Inflammatory macrophage treated with lipopolysaccharide for 4 hours (primary cell): ENCODE measurements at regions not wholly inside any gene's neighbourhood (a gene's known extent, or its start where the extent isn't known, plus 50 kb on each side); places are given as distances from the start of the nearest gene placed in this dataset.
A peak's percentile ranks its signal among the peaks of the same experiment; 100 is the strongest.

Source experiments
- DNase-seq: peaks from one replicate; pipeline ENCODE4 v3.0.0-alpha.2; 2020

GRCh38 chr7:26029911-26030310 lies 122.1 kb upstream of the NFE2L3 start:
- DNase-seq, result no peak

- peak; percentile 68 for DNase-seq
Measured at GRCh38 chr7:26034391-26034790, 117.6 kb upstream of the NFE2L3 start.

GRCh38 chr7:26035552-26035951 lies 116.4 kb upstream of the NFE2L3 start:
- DNase-seq, result no peak

GRCh38 chr7:26036092-26036491 lies 115.9 kb upstream of the NFE2L3 start:
- DNase-seq, result no peak

GRCh38 chr7:26038201-26038990 lies 113.6 kb upstream of the NFE2L3 start:
- DNase-seq, result no peak

- no peak for DNase-seq
Measured at GRCh38 chr7:26040085-26040484, 111.9 kb upstream of the NFE2L3 start.

- no peak for DNase-seq
Measured at GRCh38 chr7:26042237-26042636, 109.8 kb upstream of the NFE2L3 start.

GRCh38 chr7:26043801-26044200 lies 108.2 kb upstream of the NFE2L3 start:
- peak; percentile 19 for DNase-seq

- no peak for DNase-seq
Measured at GRCh38 chr7:26044320-26044719, 107.7 kb upstream of the NFE2L3 start.

- no peak for DNase-seq
Measured at GRCh38 chr7:26046150-26046549, 105.8 kb upstream of the NFE2L3 start.

- DNase-seq, result no peak
Measured at GRCh38 chr7:26046878-26047277, 105.1 kb upstream of the NFE2L3 start.

- DNase-seq, result no peak
Measured at GRCh38 chr7:26048663-26049062, 103.3 kb upstream of the NFE2L3 start.

GRCh38 chr7:26049081-26049480 lies 102.9 kb upstream of the NFE2L3 start:
- no peak for DNase-seq

GRCh38 chr7:26051021-26051420 lies 101.0 kb upstream of the NFE2L3 start:
- peak; percentile 62 for DNase-seq

- peak; percentile 21 for DNase-seq
Measured at GRCh38 chr7:26052706-26053105, 99.3 kb upstream of the NFE2L3 start.

- DNase-seq, result no peak
Measured at GRCh38 chr7:26054386-26054785, 97.6 kb upstream of the NFE2L3 start.

GRCh38 chr7:26055241-26055640 lies 96.8 kb upstream of the NFE2L3 start:
- DNase-seq, result peak; percentile 48

GRCh38 chr7:26060733-26061677 lies 91.0 kb upstream of the NFE2L3 start:
- DNase-seq, result no peak

- DNase-seq, result peak; percentile 53
Measured at GRCh38 chr7:26061678-26062603, 90.1 kb upstream of the NFE2L3 start.

- no peak for DNase-seq
Measured at GRCh38 chr7:26065652-26066051, 86.3 kb upstream of the NFE2L3 start.

GRCh38 chr7:26066736-26067135 lies 85.3 kb upstream of the NFE2L3 start:
- no peak for DNase-seq

GRCh38 chr7:26070290-26070689 lies 81.7 kb upstream of the NFE2L3 start:
- DNase-seq, result no peak
